HL-60 (cell line): ENCODE measurements at regions not wholly inside any gene's neighbourhood (a gene's known extent, or its start where the extent isn't known, plus 50 kb on each side); places are given as distances from the start of the nearest gene placed in this dataset.

Experiments used
- POLR2AphosphoS5 ChIP-seq: IDR thresholded peaks from 2 replicates; pipeline ENCODE4 v1.6.1; 2012; ENCODE audit warnings: low read depth
- TF ChIP-seq, protein P1 (sequence below): IDR thresholded peaks from one replicate; pipeline ENCODE4 v1.5.1; 2011; ENCODE audit warnings: low read length, control low read depth, inconsistent platforms; ENCODE audit not compliant: insufficient read depth
- TF ChIP-seq, protein P2 (sequence below): IDR thresholded peaks from 2 replicates; pipeline ENCODE4 v1.6.1; 2012; ENCODE audit warnings: low read depth; ENCODE audit not compliant: insufficient replicate concordance

DNA sequence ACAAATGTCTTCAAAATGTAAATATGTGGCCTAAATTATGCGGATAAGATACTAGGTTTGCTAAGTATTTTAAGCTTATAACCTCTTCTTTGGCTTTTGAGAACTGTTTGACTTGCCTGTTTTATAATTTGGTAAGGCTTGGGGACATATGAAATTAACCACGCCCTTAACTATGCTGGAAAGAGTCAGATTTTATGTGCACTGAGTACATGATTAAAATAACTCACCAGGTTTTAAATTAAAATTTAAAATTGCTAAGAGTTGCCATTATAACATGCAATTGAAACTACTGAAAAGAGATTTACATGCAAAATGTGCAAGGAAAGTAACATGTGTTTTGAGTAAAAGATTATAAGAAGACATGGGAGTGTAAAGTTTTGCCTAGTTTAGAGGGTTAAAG lies 141.9 kb downstream of the WDR11 start:
- TF ChIP-seq, protein P1, sequence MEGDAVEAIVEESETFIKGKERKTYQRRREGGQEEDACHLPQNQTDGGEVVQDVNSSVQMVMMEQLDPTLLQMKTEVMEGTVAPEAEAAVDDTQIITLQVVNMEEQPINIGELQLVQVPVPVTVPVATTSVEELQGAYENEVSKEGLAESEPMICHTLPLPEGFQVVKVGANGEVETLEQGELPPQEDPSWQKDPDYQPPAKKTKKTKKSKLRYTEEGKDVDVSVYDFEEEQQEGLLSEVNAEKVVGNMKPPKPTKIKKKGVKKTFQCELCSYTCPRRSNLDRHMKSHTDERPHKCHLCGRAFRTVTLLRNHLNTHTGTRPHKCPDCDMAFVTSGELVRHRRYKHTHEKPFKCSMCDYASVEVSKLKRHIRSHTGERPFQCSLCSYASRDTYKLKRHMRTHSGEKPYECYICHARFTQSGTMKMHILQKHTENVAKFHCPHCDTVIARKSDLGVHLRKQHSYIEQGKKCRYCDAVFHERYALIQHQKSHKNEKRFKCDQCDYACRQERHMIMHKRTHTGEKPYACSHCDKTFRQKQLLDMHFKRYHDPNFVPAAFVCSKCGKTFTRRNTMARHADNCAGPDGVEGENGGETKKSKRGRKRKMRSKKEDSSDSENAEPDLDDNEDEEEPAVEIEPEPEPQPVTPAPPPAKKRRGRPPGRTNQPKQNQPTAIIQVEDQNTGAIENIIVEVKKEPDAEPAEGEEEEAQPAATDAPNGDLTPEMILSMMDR: no peak
- TF ChIP-seq POLR2AphosphoS5: no peak
- TF ChIP-seq, protein P2, sequence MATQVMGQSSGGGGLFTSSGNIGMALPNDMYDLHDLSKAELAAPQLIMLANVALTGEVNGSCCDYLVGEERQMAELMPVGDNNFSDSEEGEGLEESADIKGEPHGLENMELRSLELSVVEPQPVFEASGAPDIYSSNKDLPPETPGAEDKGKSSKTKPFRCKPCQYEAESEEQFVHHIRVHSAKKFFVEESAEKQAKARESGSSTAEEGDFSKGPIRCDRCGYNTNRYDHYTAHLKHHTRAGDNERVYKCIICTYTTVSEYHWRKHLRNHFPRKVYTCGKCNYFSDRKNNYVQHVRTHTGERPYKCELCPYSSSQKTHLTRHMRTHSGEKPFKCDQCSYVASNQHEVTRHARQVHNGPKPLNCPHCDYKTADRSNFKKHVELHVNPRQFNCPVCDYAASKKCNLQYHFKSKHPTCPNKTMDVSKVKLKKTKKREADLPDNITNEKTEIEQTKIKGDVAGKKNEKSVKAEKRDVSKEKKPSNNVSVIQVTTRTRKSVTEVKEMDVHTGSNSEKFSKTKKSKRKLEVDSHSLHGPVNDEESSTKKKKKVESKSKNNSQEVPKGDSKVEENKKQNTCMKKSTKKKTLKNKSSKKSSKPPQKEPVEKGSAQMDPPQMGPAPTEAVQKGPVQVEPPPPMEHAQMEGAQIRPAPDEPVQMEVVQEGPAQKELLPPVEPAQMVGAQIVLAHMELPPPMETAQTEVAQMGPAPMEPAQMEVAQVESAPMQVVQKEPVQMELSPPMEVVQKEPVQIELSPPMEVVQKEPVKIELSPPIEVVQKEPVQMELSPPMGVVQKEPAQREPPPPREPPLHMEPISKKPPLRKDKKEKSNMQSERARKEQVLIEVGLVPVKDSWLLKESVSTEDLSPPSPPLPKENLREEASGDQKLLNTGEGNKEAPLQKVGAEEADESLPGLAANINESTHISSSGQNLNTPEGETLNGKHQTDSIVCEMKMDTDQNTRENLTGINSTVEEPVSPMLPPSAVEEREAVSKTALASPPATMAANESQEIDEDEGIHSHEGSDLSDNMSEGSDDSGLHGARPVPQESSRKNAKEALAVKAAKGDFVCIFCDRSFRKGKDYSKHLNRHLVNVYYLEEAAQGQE: no peak
